ENCODE measurements at regions not wholly inside any gene's neighbourhood (a gene's known extent, or its start where the extent isn't known, plus 50 kb on each side); places are given as distances from the start of the nearest gene placed in this dataset.
"Not testable (repeated sequence)": the region's sequence is repeated elsewhere in the genome, so short reads cannot be mapped to it uniquely, and the experiment has no call there.

DNA sequence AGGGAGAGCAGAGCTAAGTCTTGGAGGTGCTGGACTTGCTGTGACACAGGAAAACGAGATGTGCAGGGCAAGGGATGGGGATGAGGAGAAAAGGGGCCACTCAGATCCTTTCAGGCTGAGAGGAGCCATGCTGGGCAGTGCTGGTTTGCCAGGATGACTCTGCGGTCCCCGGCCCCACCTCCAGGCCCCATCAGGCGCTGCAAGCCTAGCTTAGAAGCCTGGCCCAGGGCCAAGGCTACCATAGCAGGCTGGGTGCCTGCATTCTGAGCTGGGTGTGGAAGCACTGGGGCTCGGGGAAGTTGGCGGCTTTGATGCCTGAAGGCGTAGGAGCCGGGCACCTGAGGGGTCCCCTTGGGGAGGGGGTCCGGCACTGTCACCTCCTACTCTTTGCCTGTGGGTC is 341.2 kb upstream of the USP9Y start:
- no peak for DNase-seq (ENCODE audit: low read depth, low spot score)

DNA sequence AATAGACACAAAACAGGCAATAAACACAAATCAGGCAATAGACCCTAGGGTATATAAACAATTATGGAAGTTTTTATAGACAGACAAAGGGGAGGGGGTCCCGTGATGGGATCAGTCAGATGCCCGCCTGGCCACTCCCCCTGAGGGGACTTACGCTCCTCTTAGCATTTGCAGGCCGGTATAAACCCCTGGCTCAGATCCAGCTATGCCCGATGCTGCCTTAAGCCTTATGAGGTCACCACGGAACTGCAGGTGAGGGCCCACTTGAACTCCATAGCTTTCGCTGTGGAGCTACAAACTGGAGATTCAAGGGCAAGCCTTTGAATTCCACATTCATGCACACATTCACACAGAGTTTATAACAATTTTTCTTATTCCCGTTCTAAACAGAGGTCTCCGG is 340.5 kb upstream of the USP9Y start:
- no peak for DNase-seq (ENCODE audit: low read depth, low spot score)

DNA sequence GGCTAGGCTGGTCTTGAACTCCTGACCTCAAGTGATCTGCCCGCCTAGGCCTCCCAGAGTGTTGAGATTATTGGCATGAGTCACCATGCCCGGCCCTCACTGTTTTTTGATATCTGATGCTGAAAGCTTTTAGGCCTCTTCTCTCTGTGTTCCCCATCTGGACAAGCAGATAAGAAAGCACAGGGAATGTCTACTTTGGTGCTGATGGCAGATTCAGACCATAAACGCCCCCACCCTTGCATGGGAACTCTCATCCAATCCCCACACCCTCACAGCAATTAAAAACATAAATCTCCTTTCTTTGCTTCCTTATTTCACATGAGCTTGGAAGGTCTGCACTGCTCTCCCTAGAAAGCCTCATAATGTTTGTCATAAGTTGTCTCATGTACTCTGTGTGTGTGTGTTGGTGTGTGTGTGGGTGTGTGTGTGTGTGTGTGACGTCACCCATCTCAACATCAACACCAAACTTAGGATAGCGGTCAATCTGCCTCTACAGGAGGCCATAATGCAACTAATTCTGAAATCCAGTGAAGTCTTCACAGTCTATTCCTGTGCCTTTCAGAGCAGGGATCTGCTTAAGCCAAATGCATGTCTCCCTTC is 335.6 kb upstream of the USP9Y start:
- no peak for DNase-seq (ENCODE audit: low read depth, low spot score)

DNA sequence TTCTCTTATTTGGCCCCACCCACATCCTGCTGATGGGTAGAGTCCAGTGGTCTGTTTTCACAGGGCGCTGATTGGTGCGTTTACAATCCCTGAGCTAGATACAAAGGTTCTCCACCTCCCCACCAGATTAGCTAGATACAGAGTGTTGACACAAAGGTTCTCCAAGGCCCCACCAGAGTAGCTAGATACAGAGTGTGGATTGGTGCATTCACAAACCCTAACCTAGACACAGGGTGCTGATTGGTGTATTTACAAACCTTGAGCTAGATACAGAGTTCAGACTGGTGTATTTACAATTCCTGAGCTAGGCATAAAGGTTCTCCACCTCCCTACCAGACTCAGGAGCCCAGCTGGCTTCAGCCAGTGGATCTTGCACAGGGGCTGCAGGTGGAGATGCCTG is 326.4 kb upstream of the USP9Y start:
- DNase-seq (ENCODE audit: low read depth, low spot score), result not testable (repeated sequence)

DNA sequence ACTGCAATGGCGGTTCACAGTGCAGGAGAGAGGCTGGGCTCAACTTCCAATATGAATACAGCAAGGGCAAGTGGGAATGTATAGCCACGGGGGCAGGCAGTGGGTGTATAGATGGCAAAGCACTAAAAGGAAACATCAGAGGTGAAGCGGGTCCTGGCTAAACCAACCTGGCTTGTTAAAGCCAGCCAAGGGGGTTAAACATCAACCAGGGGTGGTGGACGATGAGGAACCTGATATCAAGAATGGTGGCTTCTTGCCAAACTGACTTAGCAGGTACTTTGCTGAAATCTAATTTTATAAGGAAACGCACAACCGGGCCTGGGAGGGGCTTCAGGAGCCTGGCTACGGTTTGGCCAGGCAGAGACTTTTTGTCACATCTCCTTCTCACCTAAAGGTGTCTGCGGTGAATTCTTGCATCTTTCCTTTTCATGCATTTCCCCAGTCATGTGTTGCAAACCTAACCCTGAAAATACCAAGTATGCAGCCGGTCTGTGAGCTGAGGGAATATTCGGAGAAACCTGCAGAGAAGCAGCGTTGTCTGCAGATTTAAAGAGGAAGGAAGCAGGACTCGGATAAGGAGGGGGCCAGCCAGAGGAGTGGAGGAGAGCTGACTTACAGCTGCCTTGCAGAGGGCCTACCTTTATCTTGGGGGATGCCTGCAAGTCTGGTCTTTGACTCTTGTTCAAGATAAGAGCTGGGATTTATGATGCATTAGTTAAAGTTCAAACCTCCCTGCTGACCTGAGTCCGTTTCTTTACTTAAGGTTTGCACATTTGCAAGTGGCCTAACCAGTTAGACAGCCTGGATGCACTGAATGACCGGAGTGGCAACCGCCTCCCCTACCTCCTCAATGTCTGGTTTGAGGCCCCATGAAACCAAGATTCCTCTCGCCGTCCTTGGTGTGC is 309.1 kb upstream of the USP9Y start:
- not testable (repeated sequence) for DNase-seq (ENCODE audit: low read depth, low spot score)

DNA sequence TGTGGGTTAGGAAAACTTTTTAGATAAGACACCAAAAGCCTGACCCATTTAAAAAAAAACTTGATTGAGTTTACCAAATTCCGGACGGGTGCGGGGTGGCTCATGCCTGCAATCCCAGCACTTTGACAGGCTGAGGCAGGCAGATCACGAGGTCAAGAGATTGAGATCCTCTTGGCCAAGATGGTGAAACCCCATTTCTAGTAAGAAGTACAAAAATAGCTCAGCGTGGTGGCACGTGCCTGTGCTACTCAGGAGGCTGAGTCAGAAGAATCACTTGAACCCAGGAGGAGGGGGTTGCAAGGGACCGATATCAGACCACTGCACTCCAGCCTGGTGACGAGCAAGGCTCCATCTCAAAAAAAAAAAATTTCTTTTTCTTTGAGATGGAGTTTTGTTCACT is 307.8 kb upstream of the USP9Y start:
- DNase-seq (ENCODE audit: low read depth, low spot score), result no peak

DNA sequence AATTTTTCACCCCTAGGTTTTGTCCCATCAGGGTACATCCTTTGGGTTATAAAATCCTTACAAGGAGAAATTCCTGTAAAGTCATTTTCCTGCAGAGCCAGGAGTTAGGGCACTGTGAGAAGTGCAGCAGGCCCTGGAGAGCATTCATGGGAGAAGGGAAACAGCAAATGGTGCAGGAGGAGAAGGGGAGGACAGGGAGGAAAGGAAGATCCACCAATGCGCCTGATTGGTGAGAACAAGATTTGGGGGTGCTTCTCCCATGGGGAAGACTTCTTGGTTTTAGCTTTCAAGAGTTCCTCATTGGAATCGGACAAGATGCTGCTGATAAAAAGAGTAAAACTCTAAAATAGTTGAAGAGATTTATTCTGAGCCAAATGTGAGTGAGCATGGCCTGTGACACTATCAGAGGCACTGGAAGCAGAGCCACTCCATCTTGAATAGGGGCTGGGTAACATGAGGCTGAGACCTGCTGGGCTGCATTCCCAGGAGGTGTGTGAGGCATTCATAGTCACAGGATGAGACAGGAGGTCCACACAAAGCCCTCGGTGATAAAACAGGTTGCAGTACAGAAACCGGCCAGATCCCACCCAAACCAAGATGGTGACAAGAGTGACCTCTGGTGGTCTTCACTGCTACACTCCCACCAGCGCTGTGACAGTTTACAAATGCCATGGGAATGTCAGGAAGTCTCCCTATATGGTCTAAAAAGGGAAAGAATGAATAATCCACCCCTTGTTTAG is 305.5 kb upstream of the USP9Y start:
- DNase-seq (ENCODE audit: low read depth, low spot score), result not testable (repeated sequence)

DNA sequence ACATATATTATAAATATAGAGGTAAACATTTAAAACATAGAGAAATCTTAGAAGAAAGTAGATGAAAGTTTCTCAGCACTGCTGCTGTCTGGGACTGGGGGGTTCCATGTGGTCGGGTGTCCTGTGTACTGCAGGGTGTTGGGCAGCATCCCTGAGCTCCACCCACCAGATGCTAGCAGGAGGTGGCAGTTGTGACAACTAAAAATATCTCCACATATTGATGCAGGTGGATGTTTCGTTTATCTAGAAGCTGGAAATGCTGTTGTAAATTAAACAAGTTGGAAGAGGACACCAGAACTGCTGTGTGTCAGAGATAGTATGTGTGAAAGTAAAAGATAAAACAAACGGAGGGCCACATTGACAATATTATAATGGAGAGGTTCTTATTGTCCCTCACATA is 297.1 kb upstream of the USP9Y start:
- no peak for DNase-seq (ENCODE audit: low read depth, low spot score)

DNA sequence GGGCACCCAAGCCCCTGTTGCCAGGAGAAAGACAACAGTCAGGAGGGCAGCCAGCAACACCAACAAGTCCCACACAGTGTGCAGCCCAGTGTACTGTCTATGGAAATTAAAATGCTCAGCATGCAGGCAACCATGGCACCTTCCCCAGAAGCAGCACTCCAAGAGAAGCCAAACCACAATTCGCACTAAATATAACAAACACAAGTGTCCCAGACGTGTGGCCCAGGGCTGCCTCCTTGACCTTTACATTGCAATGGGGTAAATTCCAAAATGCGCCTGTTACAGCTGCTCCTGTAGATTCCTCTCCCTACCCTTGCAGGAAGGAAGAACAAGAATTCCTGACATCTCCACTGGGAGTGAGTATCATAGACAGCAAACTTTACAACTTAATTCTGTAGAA is 292.8 kb upstream of the USP9Y start:
- DNase-seq (ENCODE audit: low read depth, low spot score), result no peak

DNA sequence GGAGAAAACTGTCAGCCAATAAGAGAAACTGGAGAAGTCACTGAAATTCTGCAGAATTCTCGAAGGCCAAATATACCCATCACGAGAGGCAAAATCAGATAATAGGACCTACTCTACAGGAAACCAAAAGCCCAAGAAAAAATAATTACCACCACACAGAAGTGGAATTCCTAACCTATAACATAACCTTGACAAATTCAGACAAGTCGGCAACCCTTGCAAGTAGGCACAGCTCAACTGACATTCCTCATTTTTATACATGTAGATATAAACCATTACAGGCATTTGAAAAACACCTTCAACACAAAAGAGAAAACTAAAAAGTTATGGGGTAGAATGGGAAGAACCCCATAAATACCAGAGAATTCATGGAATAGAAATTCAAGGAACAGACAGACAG is 290.3 kb upstream of the USP9Y start:
- no peak for DNase-seq (ENCODE audit: low read depth, low spot score)

DNA sequence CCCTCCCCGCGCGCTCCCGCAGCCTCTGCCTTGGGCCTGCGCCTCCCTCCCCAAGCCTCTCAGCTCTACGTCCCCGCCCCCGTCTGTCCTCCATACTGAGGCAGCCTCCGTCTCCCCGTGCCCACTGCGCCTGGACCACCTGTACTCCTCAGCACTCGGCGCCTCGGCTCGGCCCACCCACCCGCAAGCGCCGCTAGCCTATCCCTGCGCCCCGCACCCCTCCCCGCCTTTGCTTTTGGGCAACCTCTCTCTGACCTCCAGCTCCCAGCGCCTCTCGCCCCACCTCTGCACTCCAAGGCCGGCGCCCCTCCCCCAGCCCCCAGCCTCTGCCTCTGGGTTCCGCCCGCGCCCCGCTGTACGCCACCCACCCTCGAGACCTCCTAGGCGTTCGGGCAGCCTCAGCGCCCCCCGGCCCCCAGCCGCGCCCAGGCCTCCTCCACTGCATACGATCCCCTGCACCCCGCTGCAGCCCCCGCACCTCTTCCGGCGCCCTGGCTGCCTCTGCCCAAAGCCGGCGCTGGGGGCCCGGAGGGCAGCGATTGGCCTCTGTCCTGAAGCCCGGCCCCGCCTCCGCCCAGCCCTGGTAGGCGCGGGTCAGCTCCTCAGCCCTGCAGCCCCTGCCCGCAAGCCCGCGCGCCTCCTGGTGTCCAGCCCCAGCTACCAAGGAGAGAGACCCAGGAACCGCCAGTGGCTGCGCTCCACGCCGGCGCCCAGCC is 279.8 kb upstream of the USP9Y start:
- no peak for DNase-seq (ENCODE audit: low read depth, low spot score)

DNA sequence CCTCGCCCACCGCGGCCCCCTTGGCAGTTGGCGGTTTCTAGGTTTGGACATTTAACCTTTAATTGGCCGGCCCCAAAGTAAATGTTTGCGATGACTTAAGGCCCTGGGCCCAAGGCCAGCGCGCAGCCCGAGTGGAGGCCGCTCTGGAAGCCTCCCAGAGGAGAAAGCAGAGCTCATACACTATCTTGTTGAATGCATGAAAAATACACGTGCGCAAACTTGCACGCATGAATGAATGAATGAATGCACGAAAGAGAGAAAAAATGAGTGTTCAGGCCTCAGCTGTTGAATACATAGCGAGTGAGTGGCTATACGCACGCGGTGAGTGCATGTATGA is 279.3 kb upstream of the USP9Y start:
- no peak for DNase-seq (ENCODE audit: low read depth, low spot score)

DNA sequence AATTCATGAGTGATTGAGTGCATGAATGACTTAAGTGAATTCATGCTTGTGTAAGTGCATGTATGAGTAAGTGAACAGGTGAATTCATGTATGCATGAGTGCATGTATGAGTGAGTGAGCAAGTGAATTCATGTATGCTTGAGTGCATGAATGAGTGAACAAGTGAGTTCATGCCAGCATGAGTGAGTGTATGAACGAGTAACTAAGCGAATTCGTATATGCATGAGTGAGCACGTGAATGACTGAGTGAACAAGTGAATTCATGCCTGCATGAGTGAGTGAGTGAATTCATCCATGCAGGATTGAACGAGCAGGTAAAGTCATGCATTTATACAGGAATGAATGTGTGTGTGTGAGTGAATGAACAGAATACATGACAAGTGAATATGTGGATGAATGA is 278.5 kb upstream of the USP9Y start:
- DNase-seq (ENCODE audit: low read depth, low spot score), result no peak

DNA sequence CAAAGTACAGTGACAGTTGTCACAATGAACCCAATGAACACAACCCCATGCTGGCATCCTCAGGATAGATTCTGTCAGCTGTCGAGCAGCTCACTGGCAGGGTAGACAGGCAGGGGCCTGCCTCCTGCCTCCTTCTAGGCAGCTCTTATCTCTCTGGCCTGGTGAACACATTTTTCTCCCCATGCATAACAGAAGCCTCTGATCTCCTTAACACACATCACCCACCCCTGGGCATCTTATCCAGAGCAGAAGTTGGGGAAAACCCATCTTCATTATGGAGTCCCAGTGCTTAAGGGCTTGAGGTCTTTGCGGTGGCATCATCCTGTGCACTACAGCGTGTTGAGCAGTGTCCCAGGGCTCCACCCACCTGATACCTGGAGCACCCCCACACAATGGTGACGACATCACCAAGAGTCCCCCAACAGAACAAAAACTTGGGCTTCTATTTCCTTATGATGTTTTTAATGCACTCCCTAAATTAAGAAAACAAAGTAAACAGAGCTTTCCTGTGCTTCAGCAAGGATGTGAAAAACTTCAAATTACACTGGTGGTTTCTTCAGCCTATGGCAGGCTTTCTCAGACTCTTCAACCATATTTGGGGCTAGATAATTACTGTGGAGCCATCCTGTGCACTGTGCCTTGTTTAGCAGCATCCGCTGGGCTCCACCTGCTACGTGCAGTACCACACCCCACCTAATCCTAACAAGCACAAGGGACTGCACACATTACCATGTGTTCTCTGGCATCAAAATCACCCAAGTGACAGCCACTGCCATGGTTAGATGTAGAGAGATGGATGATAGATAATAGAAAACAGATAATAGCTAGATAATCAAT is 277.4 kb upstream of the USP9Y start:
- DNase-seq (ENCODE audit: low read depth, low spot score), result no peak

DNA sequence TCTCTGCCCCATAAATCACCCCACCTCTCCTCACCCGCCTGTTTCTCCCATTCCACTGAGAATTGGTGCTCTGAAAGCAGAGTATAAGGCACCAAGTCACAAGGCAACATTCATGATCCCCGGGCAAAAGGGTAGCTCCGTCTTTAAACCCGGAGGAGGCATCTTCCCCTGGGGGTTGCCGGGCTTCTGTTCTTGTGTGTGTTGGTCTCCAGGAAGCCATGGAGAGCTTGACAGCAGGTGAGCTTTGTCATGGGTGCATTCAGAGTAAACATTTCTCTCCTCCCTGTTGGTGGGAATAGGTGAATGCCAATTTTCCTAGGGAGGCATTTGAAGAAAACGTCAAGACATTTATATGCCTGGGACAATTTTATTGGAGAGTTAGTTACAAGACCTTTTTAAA is 275.5 kb upstream of the USP9Y start:
- DNase-seq (ENCODE audit: low read depth, low spot score), result no peak

DNA sequence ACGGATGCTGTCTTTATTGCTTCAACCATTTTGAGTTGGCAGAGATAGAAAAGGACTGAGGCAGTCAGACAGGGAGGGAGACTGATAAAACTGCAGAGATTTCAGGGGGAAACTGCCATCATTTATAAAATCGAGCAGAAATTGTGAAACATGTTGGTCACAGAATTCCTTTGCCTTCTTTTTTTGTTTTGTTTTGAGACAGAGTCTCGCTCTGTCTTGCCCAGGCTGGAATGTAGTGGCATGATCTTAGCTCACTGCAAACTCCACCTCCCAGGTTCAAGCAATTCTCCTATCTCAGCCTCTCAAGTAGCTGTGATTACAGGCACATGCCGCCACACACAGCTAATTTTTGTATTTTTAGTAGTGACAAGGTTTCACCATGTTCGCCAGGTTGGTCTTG is 273.7 kb upstream of the USP9Y start:
- DNase-seq (ENCODE audit: low read depth, low spot score), result no peak

DNA sequence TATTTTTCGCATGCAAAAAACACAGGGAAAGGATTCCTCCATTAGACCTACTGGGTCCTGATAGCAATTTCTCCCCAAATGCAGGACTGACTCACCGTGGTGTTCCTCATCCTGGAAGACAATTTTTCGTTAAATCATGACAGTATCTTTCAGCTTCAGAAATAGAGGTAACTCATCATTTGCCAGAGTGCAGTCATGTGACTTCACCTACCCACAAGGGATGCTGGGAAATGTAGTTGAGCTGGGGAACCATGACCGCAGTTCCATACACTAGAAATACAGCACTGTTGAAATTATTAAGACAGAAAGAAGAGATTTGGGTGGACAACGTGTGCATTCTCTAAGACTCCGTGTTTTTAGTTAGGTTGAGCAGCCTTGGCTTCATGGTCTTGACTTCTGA is 269.5 kb upstream of the USP9Y start:
- DNase-seq (ENCODE audit: low read depth, low spot score), result no peak

DNA sequence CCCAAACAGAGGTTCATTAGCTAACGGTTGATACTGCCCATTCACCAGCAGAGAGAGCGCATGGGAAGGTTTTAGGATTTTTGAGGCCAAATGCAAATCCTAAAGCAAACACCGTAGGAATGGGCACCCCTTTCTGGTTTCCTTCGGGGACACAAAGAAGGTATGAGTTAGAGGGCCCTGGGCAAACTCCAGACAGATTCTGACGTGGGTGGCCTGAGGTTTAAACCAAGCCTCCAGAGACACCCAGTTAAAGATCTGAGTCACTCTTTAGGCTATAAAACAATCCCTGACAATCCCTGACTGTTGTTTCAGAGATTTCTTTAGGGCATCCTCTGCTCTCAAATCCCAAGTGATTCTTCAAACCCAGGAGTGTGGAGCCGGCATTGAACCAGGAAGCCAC is 262.2 kb upstream of the USP9Y start:
- not testable (repeated sequence) for DNase-seq (ENCODE audit: low read depth, low spot score)

DNA sequence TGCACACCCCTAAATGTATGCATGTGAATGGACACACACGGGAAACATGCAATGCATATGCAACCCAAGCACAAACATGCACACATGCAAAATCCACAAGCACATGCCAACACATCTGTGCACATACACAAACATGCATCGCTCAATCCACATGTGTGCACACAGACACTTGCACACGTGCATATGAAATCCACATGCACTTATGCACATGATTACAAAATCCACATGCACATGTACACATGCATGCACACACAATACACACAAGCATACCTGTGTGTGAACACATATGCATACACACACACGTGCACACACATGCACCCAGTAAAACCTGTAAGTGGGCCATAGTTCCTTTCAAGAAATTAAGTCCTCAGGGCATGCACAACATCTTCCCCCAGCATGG is 256.8 kb upstream of the USP9Y start:
- no peak for DNase-seq (ENCODE audit: low read depth, low spot score)

DNA sequence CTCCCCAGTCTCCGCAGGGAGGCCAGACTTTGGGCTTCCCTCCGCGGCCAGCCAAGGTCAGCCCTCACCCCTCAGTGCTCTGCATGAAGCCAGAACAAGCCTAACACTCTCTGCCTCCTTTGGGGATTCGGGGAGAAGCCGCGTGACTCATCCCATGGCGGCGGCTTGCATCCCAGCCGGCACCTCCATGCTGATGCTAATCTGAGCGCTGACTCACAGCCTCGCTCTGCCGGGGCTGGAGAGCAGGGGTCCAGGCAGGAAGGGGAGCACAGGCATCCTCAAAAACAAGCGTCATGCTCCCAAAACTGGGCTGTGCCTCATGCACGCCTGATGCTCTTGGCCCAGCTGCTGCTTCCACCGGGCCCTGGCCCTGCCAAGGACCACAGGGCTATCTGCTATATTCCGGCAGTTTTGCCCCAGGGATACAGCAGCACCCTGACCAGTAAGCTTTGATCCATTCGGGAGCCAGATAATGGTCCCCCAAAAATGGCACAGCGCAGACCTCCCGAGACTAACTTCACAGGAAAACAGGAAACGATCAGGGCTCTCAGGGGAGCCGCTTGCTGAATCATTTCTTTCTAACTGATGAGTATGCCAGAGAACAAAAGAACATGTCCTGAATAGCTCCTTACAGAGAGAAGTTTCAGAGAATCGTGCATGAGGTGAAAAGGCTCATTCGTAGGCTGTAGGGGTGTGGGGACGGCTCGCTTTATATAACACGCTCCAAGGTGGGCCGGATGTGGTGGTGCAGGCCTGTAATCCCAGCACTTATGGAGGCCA is 254.4 kb upstream of the USP9Y start:
- not testable (repeated sequence) for DNase-seq (ENCODE audit: low read depth, low spot score)
